ENCODE measurements at regions not wholly inside any gene's neighbourhood (a gene's known extent, or its start where the extent isn't known, plus 50 kb on each side); places are given as distances from the start of the nearest gene placed in this dataset.

DNA sequence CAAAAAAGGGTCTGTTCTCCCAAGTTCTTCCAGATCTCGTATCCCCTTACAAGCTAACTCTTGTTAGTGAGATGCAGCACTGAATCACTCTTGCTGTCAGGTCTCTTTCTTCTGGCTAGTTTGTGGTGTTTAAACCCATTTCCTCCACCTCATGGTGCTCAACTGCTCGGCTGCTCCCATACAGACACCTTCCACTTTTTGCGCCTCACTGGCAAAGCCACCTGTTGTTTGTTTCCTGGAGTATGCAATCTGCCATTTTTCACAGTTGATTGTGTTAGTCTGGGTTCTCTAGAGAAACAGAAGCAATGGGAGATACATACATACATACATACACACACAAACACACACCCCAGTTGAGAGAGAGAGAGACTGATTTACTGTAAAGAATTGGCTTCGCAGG is 124.4 kb upstream of the SP8 start:
- TF ChIP-seq POLR2A (IDR thresholded peaks at IDR 0.05; ENCODE audit: low read depth, low read length): no peak
- TF ChIP-seq, protein P1, sequence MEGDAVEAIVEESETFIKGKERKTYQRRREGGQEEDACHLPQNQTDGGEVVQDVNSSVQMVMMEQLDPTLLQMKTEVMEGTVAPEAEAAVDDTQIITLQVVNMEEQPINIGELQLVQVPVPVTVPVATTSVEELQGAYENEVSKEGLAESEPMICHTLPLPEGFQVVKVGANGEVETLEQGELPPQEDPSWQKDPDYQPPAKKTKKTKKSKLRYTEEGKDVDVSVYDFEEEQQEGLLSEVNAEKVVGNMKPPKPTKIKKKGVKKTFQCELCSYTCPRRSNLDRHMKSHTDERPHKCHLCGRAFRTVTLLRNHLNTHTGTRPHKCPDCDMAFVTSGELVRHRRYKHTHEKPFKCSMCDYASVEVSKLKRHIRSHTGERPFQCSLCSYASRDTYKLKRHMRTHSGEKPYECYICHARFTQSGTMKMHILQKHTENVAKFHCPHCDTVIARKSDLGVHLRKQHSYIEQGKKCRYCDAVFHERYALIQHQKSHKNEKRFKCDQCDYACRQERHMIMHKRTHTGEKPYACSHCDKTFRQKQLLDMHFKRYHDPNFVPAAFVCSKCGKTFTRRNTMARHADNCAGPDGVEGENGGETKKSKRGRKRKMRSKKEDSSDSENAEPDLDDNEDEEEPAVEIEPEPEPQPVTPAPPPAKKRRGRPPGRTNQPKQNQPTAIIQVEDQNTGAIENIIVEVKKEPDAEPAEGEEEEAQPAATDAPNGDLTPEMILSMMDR (IDR thresholded peaks at IDR 0.05; ENCODE audit: extremely low read depth in 1 of 2, insufficient read depth in 1 of 2, low read depth in 1 of 2, low read length in 2 of 2): no peak
- TF ChIP-seq JUN (IDR thresholded peaks at IDR 0.05; ENCODE audit: borderline replicate concordance, insufficient read depth, insufficient read length, low read depth): no peak
- no peak for TF ChIP-seq EZH2 (IDR thresholded peaks at IDR 0.05; ENCODE audit: borderline replicate concordance, low read depth, low read length, severe bottlenecking)
- TF ChIP-seq GATA2 (IDR thresholded peaks at IDR 0.05; ENCODE audit: insufficient read depth, insufficient read length, low read depth, low read length): no peak
- TF ChIP-seq MYC (IDR thresholded peaks at IDR 0.05; ENCODE audit: low read depth, low read length): no peak
- no peak for TF ChIP-seq POLR2AphosphoS5 (IDR thresholded peaks at IDR 0.05; ENCODE audit: insufficient read depth, low read depth, low read length)
- TF ChIP-seq, protein P2, sequence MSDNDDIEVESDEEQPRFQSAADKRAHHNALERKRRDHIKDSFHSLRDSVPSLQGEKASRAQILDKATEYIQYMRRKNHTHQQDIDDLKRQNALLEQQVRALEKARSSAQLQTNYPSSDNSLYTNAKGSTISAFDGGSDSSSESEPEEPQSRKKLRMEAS (IDR thresholded peaks at IDR 0.05; ENCODE audit: insufficient read depth, insufficient read length): no peak
- no peak for TF ChIP-seq FOS (IDR thresholded peaks at IDR 0.05; ENCODE audit: borderline replicate concordance, insufficient read depth, low read length)

Measured in endothelial cell of umbilical vein (primary cell).